K562 (cell line): ENCODE measurements at regions not wholly inside any gene's neighbourhood (a gene's known extent, or its start where the extent isn't known, plus 50 kb on each side); places are given as distances from the start of the nearest gene placed in this dataset.

Experiments
- ATAC-seq: fragments of 200-7000 bp; cut with Tn5 transposase; 3 replicates; pipeline ENCODE4 v1.9.1; 2020; ENCODE audit warnings: moderate library complexity
- BruUV-seq: library from RNA; stranded (reverse); fragments of 400-500 nt; replicated peaks from 2 replicates; lab custom pipeline; 2021; lab: Mats Ljungman, UMichigan
- CTCF ChIA-PET: fragments of 300-600 bp; formaldehyde crosslinking; extraction: SDS; loops from one replicate; lab custom pipeline; 2021; ENCODE audit warnings: low intra/inter-chr PET ratio; lab: Yijun Ruan, JAX
- POLR2A ChIA-PET: fragments of 300-600, 350-650 bp; sonication (Branson Sonifier 250); formaldehyde crosslinking; extraction: SDS; loops from one replicate; lab custom pipeline; 2021; ENCODE audit warnings: antibody characterized with exemption, inconsistent platforms; lab: Yijun Ruan, JAX
- DNase-seq, 4 experiments: peaks; one replicate each; pipeline versions ENCODE4 v3.0.0 to v3.0.0-alpha.2; 2011 to 2018; ENCODE audit warnings: low spot score in 3 of 4, mixed read lengths in 3 of 4; ENCODE audit errors: extremely low read depth in 1 of 4
- FAIRE-seq: peaks from 2 replicates; lab custom pipeline; 2011; peaks lifted over from hg19 to GRCh38; lab: Jason Lieb, UNC
- H2AFZ ChIP-seq: 2 replicates; pipeline ENCODE4 v1.6.0; 2011; ENCODE audit warnings: low read depth, low read length, control low read depth, inconsistent platforms
- H3K27ac ChIP-seq: fragments of 200-600 bp; 3 replicates; pipeline ENCODE4 v1.8.0; 2011; ENCODE audit warnings: low read depth, mild to moderate bottlenecking, control low read depth, inconsistent platforms, low read length, moderate library complexity, mixed read lengths; ENCODE audit errors: extremely low read depth
- H3K27me3 ChIP-seq, 2 experiments: fragments of 300-600 bp in 1 of 2; 2 replicates in 1 of 2; 3 replicates in 1 of 2; pipeline versions ENCODE4 v1.6.0 to v1.8.0; 2011; ENCODE audit warnings: inconsistent platforms in 2 of 2, low read length in 2 of 2, mild to moderate bottlenecking in 1 of 2, mixed read lengths in 1 of 2, moderate library complexity in 1 of 2; ENCODE audit not compliant: control insufficient read depth in 2 of 2, insufficient read depth in 2 of 2
- H3K36me3 ChIP-seq: fragments of 300-600 bp; 3 replicates; pipeline ENCODE4 v1.8.0; 2011; ENCODE audit warnings: mild to moderate bottlenecking, low read length, inconsistent platforms; ENCODE audit not compliant: control insufficient read depth, insufficient read depth
- H3K4me1 ChIP-seq, 2 experiments: fragments of 200-600 bp in 1 of 2; replicated peaks in 1 of 2; 2 replicates in 1 of 2; 3 replicates in 1 of 2; pipeline versions ENCODE4 v1.5.1 to v1.8.0; 2011; ENCODE audit warnings: inconsistent platforms in 2 of 2, low read length in 2 of 2, mild to moderate bottlenecking in 1 of 2, mixed read lengths in 1 of 2, moderate library complexity in 1 of 2; ENCODE audit not compliant: control insufficient read depth in 2 of 2, insufficient read depth in 2 of 2
- H3K4me2 ChIP-seq: 2 replicates; pipeline ENCODE4 v1.6.1; 2011; ENCODE audit warnings: low read length, control low read depth, inconsistent platforms, mixed read lengths; ENCODE audit not compliant: insufficient read depth
- H3K4me3 ChIP-seq: fragments of 200-600 bp; sonication (generic), shearing (Covaris generic); 2 replicates; pipeline ENCODE4 v1.5.1; 2016; ENCODE audit warnings: control low read depth, inconsistent platforms
- H3K79me2 ChIP-seq: fragments of 200-600 bp; 3 replicates; pipeline ENCODE4 v1.8.0; 2011; ENCODE audit warnings: low read length, inconsistent platforms; ENCODE audit not compliant: control insufficient read depth, insufficient read depth
- H3K9ac ChIP-seq, 2 experiments: 2 replicates each; pipeline versions ENCODE4 v1.6.0 to v1.6.1; 2011; ENCODE audit warnings: low read depth in 2 of 2, low read length in 2 of 2, control low read depth in 1 of 2, inconsistent platforms in 1 of 2, mild to moderate bottlenecking in 1 of 2, mixed read lengths in 1 of 2; ENCODE audit not compliant: insufficient read depth in 1 of 2
- H3K9me1 ChIP-seq: one replicate; pipeline ENCODE4 v1.6.0; 2011; ENCODE audit warnings: inconsistent platforms, mild to moderate bottlenecking, low read length, moderate library complexity; ENCODE audit not compliant: control insufficient read depth, insufficient read depth
- H3K9me3 ChIP-seq: replicated peaks from 2 replicates; pipeline ENCODE4 v1.5.1; 2011; ENCODE audit warnings: low read depth, low read length, inconsistent platforms; ENCODE audit not compliant: control insufficient read depth, insufficient read depth
- H4K20me1 ChIP-seq: replicated peaks from 2 replicates; pipeline ENCODE4 v1.6.1; 2011; ENCODE audit warnings: low read length, inconsistent platforms, mixed read lengths; ENCODE audit not compliant: control insufficient read depth, insufficient read depth
- ARNT ChIP-seq, 2 experiments: fragments of 450-650 bp; IDR thresholded peaks; 2 replicates each; pipeline ENCODE4 v1.6.1; 2016; ENCODE audit warnings: mild to moderate bottlenecking in 1 of 2
- C11orf30 ChIP-seq: fragments of 450-650 bp; IDR thresholded peaks from 2 replicates; pipeline ENCODE4 v1.6.1; 2016; ENCODE audit warnings: low read depth, mild to moderate bottlenecking
- NEUROD1 ChIP-seq: fragments of 150-350 bp; IDR thresholded peaks from 2 replicates; pipeline ENCODE4 v1.6.1; 2014; ENCODE audit warnings: borderline replicate concordance, low read length, low read depth; ENCODE audit not compliant: partially characterized antibody
- WGBS: fragments of 100-300 bp; shearing (Covaris generic); methylation state at CpG from one replicate; pipeline ENCODE4 v1.1.6; 2016; ENCODE audit warnings: low coverage, mixed read lengths; ENCODE audit not compliant: insufficient coverage; ENCODE audit errors: missing lambda C conversion rate; 5-methylcytosine and 5-hydroxymethylcytosine counted together
- in situ Hi-C: fragments of 300-500 bp; cut with MboI; formaldehyde crosslinking; loops from 4 replicates; pipeline ENCODE4 v1.15.0; 2018; ENCODE audit warnings: inconsistent platforms, mixed read lengths
- intact Hi-C: fragments of 100-400 bp; cut with micrococcal nuclease; formaldehyde crosslinking; loops from 2 replicates; pipeline ENCODE4 v1.14.2; 2022
- TF ChIP-seq, protein P1 (sequence below): fragments of 200-600 bp; sonication (generic); IDR thresholded peaks from one replicate; pipeline ENCODE4 v1.6.1; 2012; ENCODE audit warnings: mild to moderate bottlenecking, low read depth, low read length, inconsistent platforms

DNA sequence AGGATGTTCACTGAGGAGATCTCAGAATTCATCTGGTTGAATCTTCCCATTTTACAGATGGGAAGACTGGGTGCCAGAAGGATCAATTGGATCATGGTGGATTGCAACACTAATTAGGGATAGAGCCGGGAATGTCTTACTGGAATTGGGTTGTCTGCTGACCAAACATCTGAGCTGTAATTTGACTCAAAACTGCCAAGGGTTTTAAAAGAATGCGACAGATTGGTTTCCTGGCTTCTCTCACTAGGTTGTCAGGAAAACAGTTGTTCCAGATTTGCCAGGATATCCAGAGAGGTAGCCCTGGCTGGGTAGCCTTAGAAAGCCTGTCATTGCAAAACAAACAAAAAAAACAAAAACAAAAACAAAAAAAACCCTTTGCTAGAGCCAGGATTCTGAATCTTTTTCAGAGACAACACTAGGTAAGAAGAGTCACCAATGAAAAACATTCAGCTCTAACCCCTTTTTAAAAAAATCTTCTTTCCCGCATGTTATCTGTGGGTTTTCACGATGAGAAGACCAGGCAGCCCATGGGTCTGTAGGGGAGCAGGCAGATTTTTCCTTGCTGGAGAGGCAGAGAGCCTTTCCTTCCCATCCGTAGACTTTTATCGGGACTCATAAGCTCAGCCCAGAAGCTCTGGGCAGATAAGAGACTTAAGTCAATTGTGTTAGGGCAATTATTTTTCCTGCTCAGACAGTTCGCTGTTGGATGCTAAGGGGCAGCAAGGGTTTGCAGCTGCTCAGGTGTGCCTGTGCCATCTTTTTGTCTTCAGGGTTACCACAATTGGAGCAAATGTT, 418.9 kb downstream of the PRDM2 start:
- in situ Hi-C loops (loop anchor here (10.0 to 25.0 kb wide), 2 partner anchors 743 to 926 kb away; no protein-coding TSS in a partner anchor), intact Hi-C loops (loop anchor here (10.0 kb wide), 1 partner anchor 616 kb away; no protein-coding TSS in a partner anchor)
- Histone ChIP-seq H3K36me3 (no peaks in the 10 kb centered on the region), H3K27ac (no peak overlapping the region), H3K79me2 (no peaks in the 10 kb centered on the region), H3K9me1 (no peaks in the 10 kb centered on the region), H3K4me1 (no peaks in the 10 kb centered on the region), H3K27me3 (peaks cover under 1 to 3% of the 10 kb centered on the region in 2 experiments; a peak in 1 of 5 replicates), H4K20me1 (no peaks in the 10 kb centered on the region), H3K4me2 (no peak overlapping the region), H3K4me3 (no peak overlapping the region), H3K9me3 (no peaks in the 10 kb centered on the region), H3K9ac (no peak overlapping the region), H2AFZ (no peak overlapping the region)
- CTCF ChIA-PET = interaction anchor here (0.5 to 0.7 kb wide), 2 partner anchors 14 to 480 kb away, joined by 3 to 4 read pairs; no protein-coding TSS in a partner anchor
- ATAC-seq (no peak), DNase-seq (no peak), FAIRE-seq (no peak)
- no TSS peak for BruUV-seq
- no peak for TF ChIP-seq NEUROD1
- TF ChIP-seq, protein P1, sequence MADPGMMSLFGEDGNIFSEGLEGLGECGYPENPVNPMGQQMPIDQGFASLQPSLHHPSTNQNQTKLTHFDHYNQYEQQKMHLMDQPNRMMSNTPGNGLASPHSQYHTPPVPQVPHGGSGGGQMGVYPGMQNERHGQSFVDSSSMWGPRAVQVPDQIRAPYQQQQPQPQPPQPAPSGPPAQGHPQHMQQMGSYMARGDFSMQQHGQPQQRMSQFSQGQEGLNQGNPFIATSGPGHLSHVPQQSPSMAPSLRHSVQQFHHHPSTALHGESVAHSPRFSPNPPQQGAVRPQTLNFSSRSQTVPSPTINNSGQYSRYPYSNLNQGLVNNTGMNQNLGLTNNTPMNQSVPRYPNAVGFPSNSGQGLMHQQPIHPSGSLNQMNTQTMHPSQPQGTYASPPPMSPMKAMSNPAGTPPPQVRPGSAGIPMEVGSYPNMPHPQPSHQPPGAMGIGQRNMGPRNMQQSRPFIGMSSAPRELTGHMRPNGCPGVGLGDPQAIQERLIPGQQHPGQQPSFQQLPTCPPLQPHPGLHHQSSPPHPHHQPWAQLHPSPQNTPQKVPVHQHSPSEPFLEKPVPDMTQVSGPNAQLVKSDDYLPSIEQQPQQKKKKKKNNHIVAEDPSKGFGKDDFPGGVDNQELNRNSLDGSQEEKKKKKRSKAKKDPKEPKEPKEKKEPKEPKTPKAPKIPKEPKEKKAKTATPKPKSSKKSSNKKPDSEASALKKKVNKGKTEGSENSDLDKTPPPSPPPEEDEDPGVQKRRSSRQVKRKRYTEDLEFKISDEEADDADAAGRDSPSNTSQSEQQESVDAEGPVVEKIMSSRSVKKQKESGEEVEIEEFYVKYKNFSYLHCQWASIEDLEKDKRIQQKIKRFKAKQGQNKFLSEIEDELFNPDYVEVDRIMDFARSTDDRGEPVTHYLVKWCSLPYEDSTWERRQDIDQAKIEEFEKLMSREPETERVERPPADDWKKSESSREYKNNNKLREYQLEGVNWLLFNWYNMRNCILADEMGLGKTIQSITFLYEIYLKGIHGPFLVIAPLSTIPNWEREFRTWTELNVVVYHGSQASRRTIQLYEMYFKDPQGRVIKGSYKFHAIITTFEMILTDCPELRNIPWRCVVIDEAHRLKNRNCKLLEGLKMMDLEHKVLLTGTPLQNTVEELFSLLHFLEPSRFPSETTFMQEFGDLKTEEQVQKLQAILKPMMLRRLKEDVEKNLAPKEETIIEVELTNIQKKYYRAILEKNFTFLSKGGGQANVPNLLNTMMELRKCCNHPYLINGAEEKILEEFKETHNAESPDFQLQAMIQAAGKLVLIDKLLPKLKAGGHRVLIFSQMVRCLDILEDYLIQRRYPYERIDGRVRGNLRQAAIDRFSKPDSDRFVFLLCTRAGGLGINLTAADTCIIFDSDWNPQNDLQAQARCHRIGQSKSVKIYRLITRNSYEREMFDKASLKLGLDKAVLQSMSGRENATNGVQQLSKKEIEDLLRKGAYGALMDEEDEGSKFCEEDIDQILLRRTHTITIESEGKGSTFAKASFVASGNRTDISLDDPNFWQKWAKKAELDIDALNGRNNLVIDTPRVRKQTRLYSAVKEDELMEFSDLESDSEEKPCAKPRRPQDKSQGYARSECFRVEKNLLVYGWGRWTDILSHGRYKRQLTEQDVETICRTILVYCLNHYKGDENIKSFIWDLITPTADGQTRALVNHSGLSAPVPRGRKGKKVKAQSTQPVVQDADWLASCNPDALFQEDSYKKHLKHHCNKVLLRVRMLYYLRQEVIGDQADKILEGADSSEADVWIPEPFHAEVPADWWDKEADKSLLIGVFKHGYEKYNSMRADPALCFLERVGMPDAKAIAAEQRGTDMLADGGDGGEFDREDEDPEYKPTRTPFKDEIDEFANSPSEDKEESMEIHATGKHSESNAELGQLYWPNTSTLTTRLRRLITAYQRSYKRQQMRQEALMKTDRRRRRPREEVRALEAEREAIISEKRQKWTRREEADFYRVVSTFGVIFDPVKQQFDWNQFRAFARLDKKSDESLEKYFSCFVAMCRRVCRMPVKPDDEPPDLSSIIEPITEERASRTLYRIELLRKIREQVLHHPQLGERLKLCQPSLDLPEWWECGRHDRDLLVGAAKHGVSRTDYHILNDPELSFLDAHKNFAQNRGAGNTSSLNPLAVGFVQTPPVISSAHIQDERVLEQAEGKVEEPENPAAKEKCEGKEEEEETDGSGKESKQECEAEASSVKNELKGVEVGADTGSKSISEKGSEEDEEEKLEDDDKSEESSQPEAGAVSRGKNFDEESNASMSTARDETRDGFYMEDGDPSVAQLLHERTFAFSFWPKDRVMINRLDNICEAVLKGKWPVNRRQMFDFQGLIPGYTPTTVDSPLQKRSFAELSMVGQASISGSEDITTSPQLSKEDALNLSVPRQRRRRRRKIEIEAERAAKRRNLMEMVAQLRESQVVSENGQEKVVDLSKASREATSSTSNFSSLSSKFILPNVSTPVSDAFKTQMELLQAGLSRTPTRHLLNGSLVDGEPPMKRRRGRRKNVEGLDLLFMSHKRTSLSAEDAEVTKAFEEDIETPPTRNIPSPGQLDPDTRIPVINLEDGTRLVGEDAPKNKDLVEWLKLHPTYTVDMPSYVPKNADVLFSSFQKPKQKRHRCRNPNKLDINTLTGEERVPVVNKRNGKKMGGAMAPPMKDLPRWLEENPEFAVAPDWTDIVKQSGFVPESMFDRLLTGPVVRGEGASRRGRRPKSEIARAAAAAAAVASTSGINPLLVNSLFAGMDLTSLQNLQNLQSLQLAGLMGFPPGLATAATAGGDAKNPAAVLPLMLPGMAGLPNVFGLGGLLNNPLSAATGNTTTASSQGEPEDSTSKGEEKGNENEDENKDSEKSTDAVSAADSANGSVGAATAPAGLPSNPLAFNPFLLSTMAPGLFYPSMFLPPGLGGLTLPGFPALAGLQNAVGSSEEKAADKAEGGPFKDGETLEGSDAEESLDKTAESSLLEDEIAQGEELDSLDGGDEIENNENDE = no peak
- TF ChIP-seq C11orf30 = no peak
- TF ChIP-seq ARNT (IDR thresholded peaks at IDR 0.05) = no peak
- WGBS = 2% methylated on average over 7 of the region's 7 CpGs
- POLR2A ChIA-PET = no interaction called here
